ENCODE measurements at regions not wholly inside any gene's neighbourhood (a gene's known extent, or its start where the extent isn't known, plus 50 kb on each side); places are given as distances from the start of the nearest gene placed in this dataset.

DNA sequence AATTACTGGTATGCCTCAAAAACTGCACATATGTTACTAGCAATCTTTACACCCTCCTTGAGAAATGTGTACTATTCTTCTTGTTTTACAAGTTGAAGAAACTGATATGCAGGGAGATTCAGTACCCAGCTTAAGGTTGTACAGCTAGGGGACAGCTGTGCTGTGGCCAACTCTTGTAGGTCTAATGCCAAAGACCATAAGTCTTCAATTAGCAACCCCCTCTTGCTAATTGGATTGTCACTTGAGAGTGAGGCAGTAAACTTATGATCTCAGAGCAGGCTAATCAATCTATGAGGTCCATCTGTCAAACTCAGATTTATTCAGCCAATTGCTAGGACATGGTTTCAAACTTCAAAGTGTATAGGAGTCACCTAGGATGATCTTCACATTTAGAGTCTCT is 492.0 kb upstream of the USP24 start:
- no TSS peak for BruUV-seq (replicated peaks)
- FAIRE-seq, result no peak
- in situ Hi-C loops (cut with HindIII; ENCODE audit: extremely low pct_ligation_motif_present, low pct_unique_long_range_greater_than_20kb), result no loop called here
- no peaks in the 10 kb centered on the region for H4K20me1 ChIP-seq (ENCODE audit: insufficient read depth, low read length)
- H3K4me3 ChIP-seq (replicated peaks in 1 of 3; ENCODE audit: insufficient read depth in 1 of 3, low read depth in 2 of 3, low read length in 3 of 3), result no peak overlapping the region
- no peak overlapping the region for H3K9ac ChIP-seq (ENCODE audit: insufficient read depth, low read depth, low read length)
- H3K27ac ChIP-seq (ENCODE audit: extremely low read length, insufficient read depth, low read length), result no peak overlapping the region
- no peak for ATAC-seq
- intact Hi-C loops (cut with micrococcal nuclease; ENCODE audit: unreplicated experiment), result no loop called here
- no peaks in the 10 kb centered on the region; the same call in 1 of the 2 replicates for H3K4me1 ChIP-seq (ENCODE audit: insufficient read depth, low read length)
- H2AFZ ChIP-seq (ENCODE audit: low read length), result no peak overlapping the region
- H3K27me3 ChIP-seq (ENCODE audit: control insufficient read depth in 1 of 2, insufficient read depth in 2 of 2, low read length in 2 of 2), result no peaks in the 10 kb centered on the region
- no peaks in the 10 kb centered on the region for H3K36me3 ChIP-seq (replicated peaks in 1 of 2; ENCODE audit: control insufficient read depth in 1 of 2, insufficient read depth in 2 of 2, low read length in 2 of 2)
- H3K9me3 ChIP-seq (ENCODE audit: low read length), result no peaks in the 10 kb centered on the region
- no peak overlapping the region for H3K4me2 ChIP-seq (ENCODE audit: low read depth, low read length)
- ChIA-PET CTCF (ENCODE audit: low intra/inter-chr PET ratio, low total read pairs) (no interaction called here), POLR2A (no interaction called here)
- TF ChIP-seq PHB2 (IDR thresholded peaks at IDR 0.05; ENCODE audit: partially characterized antibody) (no peak), ZNF101 (CRISPR knock-in tag; IDR thresholded peaks at IDR 0.05; ENCODE audit: borderline replicate concordance, low read depth) (no peak)
- TF ChIP-seq, protein P1, sequence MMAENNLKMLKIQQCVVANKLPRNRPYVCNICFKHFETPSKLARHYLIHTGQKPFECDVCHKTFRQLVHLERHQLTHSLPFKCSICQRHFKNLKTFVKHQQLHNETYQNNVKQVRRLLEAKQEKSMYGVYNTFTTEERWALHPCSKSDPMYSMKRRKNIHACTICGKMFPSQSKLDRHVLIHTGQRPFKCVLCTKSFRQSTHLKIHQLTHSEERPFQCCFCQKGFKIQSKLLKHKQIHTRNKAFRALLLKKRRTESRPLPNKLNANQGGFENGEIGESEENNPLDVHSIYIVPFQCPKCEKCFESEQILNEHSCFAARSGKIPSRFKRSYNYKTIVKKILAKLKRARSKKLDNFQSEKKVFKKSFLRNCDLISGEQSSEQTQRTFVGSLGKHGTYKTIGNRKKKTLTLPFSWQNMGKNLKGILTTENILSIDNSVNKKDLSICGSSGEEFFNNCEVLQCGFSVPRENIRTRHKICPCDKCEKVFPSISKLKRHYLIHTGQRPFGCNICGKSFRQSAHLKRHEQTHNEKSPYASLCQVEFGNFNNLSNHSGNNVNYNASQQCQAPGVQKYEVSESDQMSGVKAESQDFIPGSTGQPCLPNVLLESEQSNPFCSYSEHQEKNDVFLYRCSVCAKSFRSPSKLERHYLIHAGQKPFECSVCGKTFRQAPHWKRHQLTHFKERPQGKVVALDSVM (CRISPR knock-in tag; IDR thresholded peaks at IDR 0.05), result no peak
- no peak for DNase-seq (ENCODE audit: low spot score)
- H3K79me2 ChIP-seq (ENCODE audit: insufficient read depth, low read length), result no peaks in the 10 kb centered on the region

DNA sequence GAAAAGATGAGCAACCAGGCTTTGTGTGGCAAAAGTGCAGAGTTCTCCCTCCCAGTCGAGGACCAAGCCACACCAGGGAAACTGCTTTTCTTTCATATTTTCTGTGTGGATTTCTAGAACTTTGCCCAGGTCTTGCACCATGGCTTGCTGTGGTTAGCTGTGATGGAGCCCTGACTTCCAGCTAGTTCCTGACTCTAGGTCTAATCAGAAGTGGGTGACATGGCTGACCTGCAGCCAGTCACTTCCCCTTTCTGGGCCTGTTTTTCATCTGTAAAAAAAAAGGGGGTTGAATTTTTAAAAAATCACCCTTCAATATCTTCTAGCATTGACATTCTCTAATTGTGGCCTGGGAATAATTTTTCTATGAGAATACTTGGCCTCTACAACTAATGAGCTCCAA is 491.2 kb upstream of the USP24 start:
- H3K4me2 ChIP-seq (ENCODE audit: low read depth, low read length), result no peak overlapping the region
- no peak for ATAC-seq
- ChIA-PET POLR2A (no interaction called here), CTCF (ENCODE audit: low intra/inter-chr PET ratio, low total read pairs) (no interaction called here)
- H3K9me3 ChIP-seq (ENCODE audit: low read length), result no peaks in the 10 kb centered on the region
- H3K27me3 ChIP-seq (ENCODE audit: control insufficient read depth in 1 of 2, insufficient read depth in 2 of 2, low read length in 2 of 2), result no peaks in the 10 kb centered on the region
- in situ Hi-C loops (cut with HindIII; ENCODE audit: extremely low pct_ligation_motif_present, low pct_unique_long_range_greater_than_20kb), result no loop called here
- no peaks in the 10 kb centered on the region for H3K79me2 ChIP-seq (ENCODE audit: insufficient read depth, low read length)
- no peak for FAIRE-seq
- WGBS (ENCODE audit: low lambda C conversion rate), result 0% methylated on average over 1 of the region's 1 CpG
- TF ChIP-seq, protein P2, sequence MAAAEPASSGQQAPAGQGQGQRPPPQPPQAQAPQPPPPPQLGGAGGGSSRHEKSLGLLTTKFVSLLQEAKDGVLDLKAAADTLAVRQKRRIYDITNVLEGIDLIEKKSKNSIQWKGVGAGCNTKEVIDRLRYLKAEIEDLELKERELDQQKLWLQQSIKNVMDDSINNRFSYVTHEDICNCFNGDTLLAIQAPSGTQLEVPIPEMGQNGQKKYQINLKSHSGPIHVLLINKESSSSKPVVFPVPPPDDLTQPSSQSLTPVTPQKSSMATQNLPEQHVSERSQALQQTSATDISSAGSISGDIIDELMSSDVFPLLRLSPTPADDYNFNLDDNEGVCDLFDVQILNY (CRISPR knock-in tag; conservative IDR thresholded peaks at IDR 0.05), result no peak
- TF ChIP-seq, protein P3, sequence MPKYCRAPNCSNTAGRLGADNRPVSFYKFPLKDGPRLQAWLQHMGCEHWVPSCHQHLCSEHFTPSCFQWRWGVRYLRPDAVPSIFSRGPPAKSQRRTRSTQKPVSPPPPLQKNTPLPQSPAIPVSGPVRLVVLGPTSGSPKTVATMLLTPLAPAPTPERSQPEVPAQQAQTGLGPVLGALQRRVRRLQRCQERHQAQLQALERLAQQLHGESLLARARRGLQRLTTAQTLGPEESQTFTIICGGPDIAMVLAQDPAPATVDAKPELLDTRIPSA (CRISPR knock-in tag; IDR thresholded peaks at IDR 0.05; ENCODE audit: borderline replicate concordance), result no peak
- no peak for TF ChIP-seq SP140L (CRISPR knock-in tag; IDR thresholded peaks at IDR 0.05; ENCODE audit: borderline replicate concordance)
- no peak for TF ChIP-seq SIX4 (CRISPR knock-in tag; IDR thresholded peaks at IDR 0.05)
- no peak for TF ChIP-seq ZFAT (CRISPR knock-in tag; conservative IDR thresholded peaks at IDR 0.05)
- TF ChIP-seq, protein P4, sequence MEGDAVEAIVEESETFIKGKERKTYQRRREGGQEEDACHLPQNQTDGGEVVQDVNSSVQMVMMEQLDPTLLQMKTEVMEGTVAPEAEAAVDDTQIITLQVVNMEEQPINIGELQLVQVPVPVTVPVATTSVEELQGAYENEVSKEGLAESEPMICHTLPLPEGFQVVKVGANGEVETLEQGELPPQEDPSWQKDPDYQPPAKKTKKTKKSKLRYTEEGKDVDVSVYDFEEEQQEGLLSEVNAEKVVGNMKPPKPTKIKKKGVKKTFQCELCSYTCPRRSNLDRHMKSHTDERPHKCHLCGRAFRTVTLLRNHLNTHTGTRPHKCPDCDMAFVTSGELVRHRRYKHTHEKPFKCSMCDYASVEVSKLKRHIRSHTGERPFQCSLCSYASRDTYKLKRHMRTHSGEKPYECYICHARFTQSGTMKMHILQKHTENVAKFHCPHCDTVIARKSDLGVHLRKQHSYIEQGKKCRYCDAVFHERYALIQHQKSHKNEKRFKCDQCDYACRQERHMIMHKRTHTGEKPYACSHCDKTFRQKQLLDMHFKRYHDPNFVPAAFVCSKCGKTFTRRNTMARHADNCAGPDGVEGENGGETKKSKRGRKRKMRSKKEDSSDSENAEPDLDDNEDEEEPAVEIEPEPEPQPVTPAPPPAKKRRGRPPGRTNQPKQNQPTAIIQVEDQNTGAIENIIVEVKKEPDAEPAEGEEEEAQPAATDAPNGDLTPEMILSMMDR (CRISPR knock-in tag; IDR thresholded peaks at IDR 0.05), result no peak
- no peak for TF ChIP-seq KLF13 (CRISPR knock-in tag; IDR thresholded peaks at IDR 0.05)
- no peak for TF ChIP-seq SNRNP70 (IDR thresholded peaks at IDR 0.05; ENCODE audit: low read depth, low read length)
- no peak for TF ChIP-seq KLF16 (CRISPR knock-in tag; IDR thresholded peaks at IDR 0.05)
- TF ChIP-seq PRMT3 (CRISPR knock-in tag; IDR thresholded peaks at IDR 0.05; ENCODE audit: borderline replicate concordance, low read depth), result no peak
- no peaks in the 10 kb centered on the region for H4K20me1 ChIP-seq (ENCODE audit: insufficient read depth, low read length)
- H3K27ac ChIP-seq (ENCODE audit: extremely low read length, insufficient read depth, low read length), result no peak overlapping the region
- H3K4me1 ChIP-seq (ENCODE audit: insufficient read depth, low read length), result no peaks in the 10 kb centered on the region; the same call in 1 of the 2 replicates
- no peak overlapping the region for H3K4me3 ChIP-seq (replicated peaks in 1 of 3; ENCODE audit: insufficient read depth in 1 of 3, low read depth in 2 of 3, low read length in 3 of 3)
- H3K36me3 ChIP-seq (replicated peaks in 1 of 2; ENCODE audit: control insufficient read depth in 1 of 2, insufficient read depth in 2 of 2, low read length in 2 of 2), result no peaks in the 10 kb centered on the region
- BruUV-seq (replicated peaks), result no TSS peak
- no peak for DNase-seq (ENCODE audit: low spot score)
- H3K9ac ChIP-seq (ENCODE audit: insufficient read depth, low read depth, low read length), result no peak overlapping the region
- H2AFZ ChIP-seq (ENCODE audit: low read length), result no peak overlapping the region
- intact Hi-C loops (cut with micrococcal nuclease; ENCODE audit: unreplicated experiment), result no loop called here
